ENCODE measurements at regions not wholly inside any gene's neighbourhood (a gene's known extent, or its start where the extent isn't known, plus 50 kb on each side); places are given as distances from the start of the nearest gene placed in this dataset.
"Not testable (repeated sequence)": the region's sequence is repeated elsewhere in the genome, so short reads cannot be mapped to it uniquely, and the experiment has no call there.

- DNase-seq (ENCODE audit: low read depth in 3 of 3, low spot score in 2 of 3), result no peak
Observed at GRCh38 chr12:60441577-60441976, 845.7 kb downstream of the SLC16A7 start.

GRCh38 chr12:60451457-60451856 is 855.6 kb downstream of the SLC16A7 start:
- no peak for DNase-seq (ENCODE audit: low read depth in 3 of 3, low spot score in 2 of 3)

- no peak for DNase-seq (ENCODE audit: low read depth in 3 of 3, low spot score in 2 of 3)
Observed at GRCh38 chr12:60465060-60465459, 869.2 kb downstream of the SLC16A7 start.

DNA sequence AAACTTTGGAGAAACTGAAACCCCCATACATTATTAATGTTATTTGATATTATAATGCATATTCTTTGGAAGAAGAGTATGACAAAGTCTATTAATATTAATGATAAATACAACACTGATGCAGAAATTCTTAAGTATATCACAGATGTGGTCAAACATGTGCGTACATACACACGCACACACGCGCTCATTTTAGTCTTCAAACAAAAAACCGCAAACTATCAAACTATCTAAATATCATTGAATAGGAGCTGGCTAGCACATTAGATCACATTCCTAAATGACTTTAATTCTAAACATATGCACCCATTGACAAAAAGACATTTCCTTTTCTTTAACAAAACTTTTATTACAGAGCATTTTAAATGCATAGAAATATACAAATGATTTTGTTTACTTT is 872.7 kb downstream of the SLC16A7 start:
- DNase-seq (ENCODE audit: low read depth in 3 of 3, low spot score in 2 of 3), result no peak

DNA sequence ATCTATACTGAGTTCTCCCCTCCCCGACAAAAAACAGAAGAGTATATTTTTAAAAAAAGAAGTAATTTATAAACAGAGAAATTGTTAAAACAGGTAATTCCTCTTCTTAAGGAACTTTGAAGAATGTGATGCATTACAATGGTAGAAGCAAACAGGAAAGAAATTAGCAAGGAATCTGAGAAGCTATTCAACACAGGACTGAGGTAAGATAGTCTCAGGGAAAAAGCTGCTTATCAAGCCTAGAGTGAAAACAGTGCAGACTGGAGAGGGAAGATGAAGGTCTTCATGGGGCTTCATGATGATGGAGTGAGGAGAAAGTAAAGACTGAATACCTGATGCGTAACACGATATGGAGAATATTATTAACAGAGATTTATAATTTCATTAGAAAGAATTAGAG is 880.0 kb downstream of the SLC16A7 start:
- no peak for DNase-seq (ENCODE audit: low read depth in 3 of 3, low spot score in 2 of 3)

- no peak for DNase-seq (ENCODE audit: low read depth in 3 of 3, low spot score in 2 of 3)
Observed at GRCh38 chr12:60487284-60487683, 891.5 kb downstream of the SLC16A7 start.

DNA sequence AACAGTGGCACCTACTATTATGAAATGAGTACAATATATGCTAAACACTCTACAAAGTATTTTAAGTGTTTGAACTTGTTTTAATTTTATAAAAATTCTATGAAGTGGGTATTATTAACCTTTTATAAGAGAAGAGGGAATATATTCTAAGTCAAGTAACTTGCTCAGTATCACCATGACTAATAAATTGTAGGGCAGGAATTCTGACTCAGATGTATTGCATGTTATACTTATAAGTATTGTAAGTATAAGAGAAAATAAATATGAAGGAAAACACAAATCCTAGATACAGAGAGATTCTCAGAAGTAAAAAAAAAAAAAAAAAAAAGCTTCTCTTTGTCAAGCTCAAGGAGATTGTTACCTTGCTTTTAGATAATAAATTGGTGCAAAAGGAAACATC is 893.2 kb downstream of the SLC16A7 start:
- DNase-seq (ENCODE audit: low read depth in 3 of 3, low spot score in 2 of 3), result no peak

DNA sequence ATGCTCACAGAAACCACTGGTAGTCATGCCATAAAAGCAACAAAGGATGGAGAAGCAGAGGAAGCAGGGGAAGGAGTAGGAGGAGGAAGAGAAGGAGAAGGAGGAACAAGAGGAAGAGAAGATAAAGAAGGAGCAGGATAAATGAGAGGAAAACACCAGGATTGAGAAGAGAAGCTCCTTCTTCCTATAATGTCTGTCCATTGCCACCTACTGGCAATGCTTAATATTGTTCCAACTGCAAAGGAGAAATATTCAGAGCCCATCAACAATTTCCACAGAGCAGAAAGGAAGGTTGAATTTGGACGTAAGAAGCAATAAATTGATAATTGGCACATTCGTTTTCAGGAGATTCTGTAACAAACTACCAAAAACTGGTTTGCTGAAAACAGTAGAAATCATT is 898.4 kb downstream of the SLC16A7 start:
- peak in 1 of 3 donors; percentile 1 for DNase-seq (ENCODE audit: low read depth in 3 of 3, low spot score in 2 of 3)

DNA sequence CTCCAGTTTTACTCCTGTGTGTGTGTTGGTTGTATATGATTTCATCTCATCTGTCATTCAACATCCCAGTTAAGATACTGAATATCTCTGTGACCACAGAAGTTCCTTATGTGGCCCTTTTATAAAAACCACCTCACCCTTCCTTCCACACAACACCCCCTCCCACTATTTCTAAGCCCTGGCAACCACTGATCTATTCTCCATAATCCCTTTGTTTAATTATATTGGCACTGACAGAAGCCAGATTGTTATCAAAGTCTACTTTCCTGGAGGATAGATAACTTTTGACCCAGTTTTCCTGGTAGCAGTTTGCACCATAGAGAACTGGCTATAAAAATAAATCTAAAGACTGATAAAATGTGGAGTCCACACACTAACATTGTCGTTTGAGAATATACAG is 902.8 kb downstream of the SLC16A7 start:
- no peak for DNase-seq (ENCODE audit: low read depth in 3 of 3, low spot score in 2 of 3)

DNA sequence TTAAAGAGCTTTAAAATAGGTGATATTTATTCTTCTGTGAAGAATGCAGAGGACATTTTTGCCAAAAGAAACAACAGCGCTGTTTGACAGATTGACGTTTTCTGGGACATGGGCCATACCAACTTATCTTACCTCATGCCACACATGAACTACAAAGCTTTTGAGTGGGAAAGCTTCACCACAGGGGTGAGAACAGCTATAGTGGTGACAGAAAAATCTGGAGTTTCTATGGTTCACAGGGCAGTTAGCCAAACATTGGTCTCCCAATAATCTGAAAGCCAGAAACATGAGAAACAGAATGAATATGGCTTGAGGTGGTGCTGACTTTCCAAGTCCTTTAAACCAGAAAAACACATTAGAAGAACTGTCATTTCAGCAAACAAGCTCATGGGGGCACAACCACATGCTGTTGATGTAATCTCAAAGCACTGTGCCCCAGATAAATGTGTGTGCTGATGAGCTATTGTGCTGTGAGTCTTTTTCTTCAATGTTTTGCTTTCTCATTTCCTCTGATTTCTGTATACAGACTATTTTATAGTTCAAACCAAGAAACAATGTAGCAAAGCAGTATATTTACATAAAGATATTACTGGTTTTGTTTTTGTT is 905.4 kb downstream of the SLC16A7 start:
- no peak for DNase-seq (ENCODE audit: low read depth in 3 of 3, low spot score in 2 of 3)

GRCh38 chr12:60522684-60523400 is 927.0 kb downstream of the SLC16A7 start:
- DNase-seq (ENCODE audit: low read depth in 3 of 3, low spot score in 2 of 3), result no peak

- DNase-seq (ENCODE audit: low read depth in 3 of 3, low spot score in 2 of 3), result no peak
Observed at GRCh38 chr12:60529261-60529660, 933.4 kb downstream of the SLC16A7 start.

DNA sequence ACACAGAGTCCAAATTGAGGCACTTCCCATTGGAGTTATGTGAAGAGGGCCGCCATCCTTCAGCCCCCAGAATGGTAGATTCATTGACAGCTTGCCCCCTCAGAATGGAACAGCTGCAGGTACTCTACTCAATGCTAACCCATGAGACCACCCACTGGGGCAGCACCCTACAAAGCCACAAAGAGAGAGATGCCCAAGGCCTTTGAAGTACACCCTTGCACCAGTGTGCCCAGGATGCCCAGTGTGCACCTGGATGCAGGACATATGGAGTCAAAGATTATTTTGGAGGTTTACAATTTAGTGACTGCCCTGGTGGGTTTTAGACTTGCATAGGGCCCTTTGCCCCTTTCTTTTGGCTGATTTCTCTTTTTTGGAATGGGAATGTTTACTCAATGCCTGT is 933.9 kb downstream of the SLC16A7 start:
- DNase-seq (ENCODE audit: low read depth in 3 of 3, low spot score in 2 of 3), result no peak

- no peak for DNase-seq (ENCODE audit: low read depth in 3 of 3, low spot score in 2 of 3)
Observed at GRCh38 chr12:60535363-60535762, 939.5 kb downstream of the SLC16A7 start.

GRCh38 chr12:60539592-60539991 is 943.8 kb downstream of the SLC16A7 start:
- no peak for DNase-seq (ENCODE audit: low read depth in 3 of 3, low spot score in 2 of 3)

DNA sequence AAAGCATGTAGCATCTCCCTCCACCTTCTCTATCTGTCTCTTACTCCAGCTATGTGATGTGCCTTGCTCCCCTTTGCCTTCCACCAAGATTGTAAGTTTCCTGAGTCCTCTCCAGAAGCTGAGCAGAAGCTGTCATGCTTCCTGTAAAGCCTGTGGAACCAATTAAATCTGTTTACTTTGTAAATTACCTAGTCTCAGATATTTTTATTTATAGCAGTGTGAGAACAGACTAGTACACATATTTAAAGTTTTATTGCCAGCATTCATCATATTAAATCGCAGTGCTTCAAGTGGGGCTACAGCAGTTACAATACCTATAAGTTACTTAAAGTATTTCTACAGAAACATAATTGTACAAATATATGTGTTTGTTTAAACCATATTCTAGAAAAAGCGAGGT is 973.1 kb downstream of the SLC16A7 start:
- no peak for DNase-seq (ENCODE audit: low read depth in 3 of 3, low spot score in 2 of 3)

GRCh38 chr12:60577607-60578006 is 981.8 kb downstream of the SLC16A7 start:
- DNase-seq (ENCODE audit: low read depth in 3 of 3, low spot score in 2 of 3), result no peak

DNA sequence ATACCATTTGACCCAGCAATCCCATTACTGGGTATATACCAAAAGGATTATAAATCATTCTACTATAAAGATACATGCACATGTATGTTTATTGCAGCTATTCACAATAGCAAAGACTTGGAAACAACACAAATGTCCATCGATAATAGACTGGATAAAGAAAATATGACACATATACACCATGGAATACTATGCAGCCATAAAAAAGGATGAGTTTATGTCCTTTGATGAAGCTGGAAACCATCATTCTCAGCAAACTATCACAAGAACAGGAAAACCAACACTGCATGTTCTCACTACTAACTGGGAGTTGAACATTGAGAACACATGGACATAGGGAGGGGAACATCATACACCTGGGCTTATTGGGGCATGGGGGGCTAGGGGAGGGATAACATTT is 991.8 kb downstream of the SLC16A7 start:
- DNase-seq (ENCODE audit: low read depth in 3 of 3, low spot score in 2 of 3), result not testable (repeated sequence)

DNA sequence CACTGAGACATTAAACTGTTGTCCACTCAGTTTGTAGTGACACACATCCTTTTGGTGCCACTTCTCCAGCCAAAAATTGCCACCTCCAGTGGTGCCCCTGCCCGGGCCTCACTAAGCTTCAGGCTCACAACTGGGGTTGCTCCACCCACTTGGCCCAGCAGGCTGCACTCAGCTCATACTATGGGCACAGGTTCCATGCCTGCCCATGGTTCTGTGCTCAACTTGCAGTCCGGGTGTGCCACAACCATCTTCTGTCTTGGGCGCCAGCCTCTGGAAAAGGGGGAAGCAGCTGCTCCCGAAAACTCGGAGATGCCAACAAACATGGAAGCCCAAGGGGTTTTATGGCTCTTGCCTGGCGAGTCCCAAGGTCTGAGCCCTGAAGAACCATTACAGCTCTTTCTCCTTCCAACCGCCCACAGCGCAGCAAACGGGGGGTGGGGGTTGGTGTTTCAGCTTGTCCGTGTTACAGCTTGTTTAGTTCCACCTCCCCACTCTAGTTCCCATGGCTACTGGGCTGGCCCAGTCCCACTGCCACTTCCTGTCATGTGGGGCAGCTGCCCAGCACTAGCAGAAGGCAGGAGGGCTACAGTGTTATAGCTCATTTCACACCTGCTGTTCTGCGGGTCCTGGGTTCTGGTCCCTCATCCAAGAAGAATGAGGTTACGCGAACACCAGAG is 998.3 kb downstream of the SLC16A7 start:
- DNase-seq (ENCODE audit: low read depth in 3 of 3, low spot score in 2 of 3), result no peak

GRCh38 chr12:60602601-60603000 is 1006.8 kb downstream of the SLC16A7 start:
- DNase-seq (ENCODE audit: low read depth in 3 of 3, low spot score in 2 of 3), result no peak

- not testable (repeated sequence) for DNase-seq (ENCODE audit: low read depth in 3 of 3, low spot score in 2 of 3)
Observed at GRCh38 chr12:60603475-60603874, 1007.6 kb downstream of the SLC16A7 start.

GRCh38 chr12:60616400-60616799 is 1020.6 kb downstream of the SLC16A7 start:
- DNase-seq (ENCODE audit: low read depth in 3 of 3, low spot score in 2 of 3), result no peak

Data from right renal cortex interstitium (tissue), 3 donors.